Peyer's patch (tissue), 4 donors: ENCODE measurements at regions not wholly inside any gene's neighbourhood (a gene's known extent, or its start where the extent isn't known, plus 50 kb on each side); places are given as distances from the start of the nearest gene placed in this dataset.

ENCODE experiments used
- CTCF ChIP-seq, 6 experiments: fragments of 450-650 bp in 4 of 6; fragments of 200-600 bp in 2 of 6; sonication (generic) in 1 of 6; IDR thresholded peaks; one replicate each; pipeline ENCODE4 v1.5.1; 2017 to 2019; ENCODE audit warnings: antibody characterized with exemption in 6 of 6, mild to moderate bottlenecking in 3 of 6, moderate library complexity in 1 of 6
- POLR2A ChIP-seq, 2 donors: fragments of 450-650 bp; IDR thresholded peaks; one replicate each; pipeline ENCODE4 v1.5.1; 2017; ENCODE audit warnings: antibody characterized with exemption in 2 of 2, mild to moderate bottlenecking in 2 of 2, moderate library complexity in 2 of 2

- no peak for TF ChIP-seq POLR2A (IDR thresholded peaks at IDR 0.05)
- no peak for TF ChIP-seq CTCF (IDR thresholded peaks at IDR 0.05)
Measured at GRCh38 chr10:3346851-3347250, 174.3 kb upstream of the PITRM1 start.
